AG04450 (cell line): ENCODE measurements at regions not wholly inside any gene's neighbourhood (a gene's known extent, or its start where the extent isn't known, plus 50 kb on each side); places are given as distances from the start of the nearest gene placed in this dataset.
A peak's percentile ranks its signal among the peaks of the same experiment; 100 is the strongest.

Experiments
- CTCF ChIA-PET: fragments of 300-600, 350-600 bp; formaldehyde crosslinking; extraction: SDS; loops from one replicate; lab custom pipeline; 2022; ENCODE audit warnings: antibody characterized with exemption, inconsistent platforms; lab: Charles Lee
- POLR2A ChIA-PET: fragments of 350-600 bp; formaldehyde crosslinking; extraction: SDS; loops from one replicate; lab custom pipeline; 2021; ENCODE audit warnings: antibody characterized with exemption, inconsistent platforms; lab: Yijun Ruan, JAX
- DNase-seq: peaks from one replicate; pipeline ENCODE4 v3.0.0-alpha.2; 2011; ENCODE audit warnings: low read depth, low spot score
- H3K27ac ChIP-seq: one replicate; pipeline ENCODE4 v1.5.1; 2012; ENCODE audit warnings: low read depth, low read length, control low read depth
- H3K27me3 ChIP-seq: one replicate; pipeline ENCODE4 v1.6.0; 2012; ENCODE audit warnings: low read length; ENCODE audit not compliant: control insufficient read depth, insufficient read depth
- H3K4me3 ChIP-seq: 2 replicates; pipeline ENCODE4 v1.5.1; 2011; ENCODE audit warnings: mild to moderate bottlenecking, low read depth, low read length, control low read depth
- H3K9me3 ChIP-seq: 2 replicates; pipeline ENCODE4 v1.5.1; 2012; ENCODE audit warnings: low read length; ENCODE audit not compliant: control insufficient read depth, insufficient read depth
- CTCF ChIP-seq: IDR thresholded peaks from 2 replicates; pipeline ENCODE4 v1.5.1; 2011; ENCODE audit warnings: low read depth, low read length, control low read depth, inconsistent platforms

- CTCF ChIA-PET = no interaction called here
- peak overlapping the region; percentile 88 for H3K4me3 ChIP-seq
- peak overlapping the region; percentile 69 for H3K27ac ChIP-seq
- no peaks in the 10 kb centered on the region; the same call in 1 of the 2 replicates for H3K9me3 ChIP-seq
- no peak for DNase-seq
- no peak for TF ChIP-seq CTCF
- POLR2A ChIA-PET = no interaction called here
- no peaks in the 10 kb centered on the region for H3K27me3 ChIP-seq
These were observed 388.6 kb downstream of the BCAT1 start for GRCh38 chr12:24560192-24560775.

GRCh38 chr12:24557738-24558137, 391.2 kb downstream of the BCAT1 start:
- ChIA-PET CTCF (no interaction called here), POLR2A (no interaction called here)
- H3K27me3 ChIP-seq = no peaks in the 10 kb centered on the region
- H3K27ac ChIP-seq = no peak overlapping the region
- no peaks in the 10 kb centered on the region; the same call in 1 of the 2 replicates for H3K9me3 ChIP-seq
- no peak for TF ChIP-seq CTCF
- H3K4me3 ChIP-seq = no peak overlapping the region
- DNase-seq = no peak

GRCh38 chr12:24555730-24556129, 393.2 kb downstream of the BCAT1 start:
- no peak overlapping the region for H3K27ac ChIP-seq
- ChIA-PET POLR2A (no interaction called here), CTCF (no interaction called here)
- H3K27me3 ChIP-seq = no peaks in the 10 kb centered on the region
- no peak for TF ChIP-seq CTCF
- no peak for DNase-seq
- no peaks in the 10 kb centered on the region for H3K9me3 ChIP-seq
- H3K4me3 ChIP-seq = no peak overlapping the region

GRCh38 chr12:24554612-24555295, 394.1 kb downstream of the BCAT1 start:
- Histone ChIP-seq H3K27ac (no peak overlapping the region), H3K9me3 (no peaks in the 10 kb centered on the region), H3K27me3 (no peaks in the 10 kb centered on the region), H3K4me3 (no peak overlapping the region)
- no peak for TF ChIP-seq CTCF
- no peak for DNase-seq
- ChIA-PET POLR2A (no interaction called here), CTCF (interaction anchor here (0.7 kb wide), 1 partner anchor 57 kb away, joined by 3 read pairs; no protein-coding TSS in a partner anchor)

GRCh38 chr12:24553259-24553658, 395.6 kb downstream of the BCAT1 start:
- Histone ChIP-seq H3K27me3 (no peaks in the 10 kb centered on the region), H3K9me3 (no peaks in the 10 kb centered on the region), H3K4me3 (no peak overlapping the region), H3K27ac (no peak overlapping the region)
- DNase-seq = no peak
- ChIA-PET POLR2A (no interaction called here), CTCF (no interaction called here)
- no peak for TF ChIP-seq CTCF
